HL-60 (cell line): ENCODE measurements at regions not wholly inside any gene's neighbourhood (a gene's known extent, or its start where the extent isn't known, plus 50 kb on each side); places are given as distances from the start of the nearest gene placed in this dataset.

Source experiments
- DNase-seq, 2 experiments: peaks; one replicate each; pipeline ENCODE4 v3.0.0-alpha.2; 2010 to 2020; ENCODE audit warnings: low read depth in 1 of 2, low spot score in 1 of 2
- H3K27ac ChIP-seq: fragments of 250-450 bp; sonication (Bioruptor Pico); replicated peaks from 2 replicates; pipeline ENCODE4 v1.5.1; 2020; ENCODE audit warnings: mild to moderate bottlenecking, moderate library complexity
- H3K27me3 ChIP-seq: fragments of 250-450 bp; sonication (Bioruptor Pico); 2 replicates; pipeline ENCODE4 v1.5.1; 2021; ENCODE audit warnings: mild to moderate bottlenecking, moderate library complexity; ENCODE audit not compliant: insufficient read depth, poor library complexity, severe bottlenecking
- H3K4me3 ChIP-seq: replicated peaks from 2 replicates; pipeline ENCODE4 v1.5.1; 2011; ENCODE audit warnings: mild to moderate bottlenecking, control low read depth, low read length; ENCODE audit not compliant: insufficient read depth
- GABPA ChIP-seq: IDR thresholded peaks from 2 replicates; pipeline ENCODE4 v1.6.1; 2012; ENCODE audit warnings: low read depth
- POLR2AphosphoS5 ChIP-seq: IDR thresholded peaks from 2 replicates; pipeline ENCODE4 v1.6.1; 2012; ENCODE audit warnings: low read depth
- REST ChIP-seq: IDR thresholded peaks from 2 replicates; pipeline ENCODE4 v1.6.1; 2012; ENCODE audit warnings: low read depth; ENCODE audit not compliant: insufficient replicate concordance
- SPI1 ChIP-seq: IDR thresholded peaks from 2 replicates; pipeline ENCODE4 v1.6.1; 2012; ENCODE audit warnings: low read depth, mild to moderate bottlenecking, borderline replicate concordance
- TF ChIP-seq, protein P1 (sequence below): IDR thresholded peaks from one replicate; pipeline ENCODE4 v1.5.1; 2011; ENCODE audit warnings: low read length, control low read depth, inconsistent platforms; ENCODE audit not compliant: insufficient read depth

- no peak overlapping the region for H3K4me3 ChIP-seq
- TF ChIP-seq GABPA (no peak), REST (no peak), POLR2AphosphoS5 (no peak), SPI1 (no peak)
- TF ChIP-seq, protein P1, sequence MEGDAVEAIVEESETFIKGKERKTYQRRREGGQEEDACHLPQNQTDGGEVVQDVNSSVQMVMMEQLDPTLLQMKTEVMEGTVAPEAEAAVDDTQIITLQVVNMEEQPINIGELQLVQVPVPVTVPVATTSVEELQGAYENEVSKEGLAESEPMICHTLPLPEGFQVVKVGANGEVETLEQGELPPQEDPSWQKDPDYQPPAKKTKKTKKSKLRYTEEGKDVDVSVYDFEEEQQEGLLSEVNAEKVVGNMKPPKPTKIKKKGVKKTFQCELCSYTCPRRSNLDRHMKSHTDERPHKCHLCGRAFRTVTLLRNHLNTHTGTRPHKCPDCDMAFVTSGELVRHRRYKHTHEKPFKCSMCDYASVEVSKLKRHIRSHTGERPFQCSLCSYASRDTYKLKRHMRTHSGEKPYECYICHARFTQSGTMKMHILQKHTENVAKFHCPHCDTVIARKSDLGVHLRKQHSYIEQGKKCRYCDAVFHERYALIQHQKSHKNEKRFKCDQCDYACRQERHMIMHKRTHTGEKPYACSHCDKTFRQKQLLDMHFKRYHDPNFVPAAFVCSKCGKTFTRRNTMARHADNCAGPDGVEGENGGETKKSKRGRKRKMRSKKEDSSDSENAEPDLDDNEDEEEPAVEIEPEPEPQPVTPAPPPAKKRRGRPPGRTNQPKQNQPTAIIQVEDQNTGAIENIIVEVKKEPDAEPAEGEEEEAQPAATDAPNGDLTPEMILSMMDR, result no peak
- no peak overlapping the region for H3K27ac ChIP-seq
- no peaks in the 10 kb centered on the region for H3K27me3 ChIP-seq
- no peak for DNase-seq
These were observed 74.4 kb upstream of the GUCY1A2 start for GRCh38 chr11:107092667-107093066.

- H3K4me3 ChIP-seq, result no peak overlapping the region
- DNase-seq, result no peak
- TF ChIP-seq REST, result no peak
- TF ChIP-seq POLR2AphosphoS5, result no peak
- no peak for TF ChIP-seq GABPA
- TF ChIP-seq, protein P1, result no peak
- TF ChIP-seq SPI1, result no peak
- H3K27me3 ChIP-seq, result no peaks in the 10 kb centered on the region
- H3K27ac ChIP-seq, result no peak overlapping the region
These were observed 60.1 kb upstream of the GUCY1A2 start for GRCh38 chr11:107078375-107078774.

GRCh38 chr11:107076832-107077231, 58.6 kb upstream of the GUCY1A2 start:
- DNase-seq, result no peak
- TF ChIP-seq REST (no peak), GABPA (no peak), SPI1 (no peak), POLR2AphosphoS5 (no peak)
- TF ChIP-seq, protein P1, result no peak
- no peak overlapping the region for H3K4me3 ChIP-seq
- no peaks in the 10 kb centered on the region for H3K27me3 ChIP-seq
- no peak overlapping the region for H3K27ac ChIP-seq
